Right lobe of liver (tissue), 6 donors: ENCODE measurements at regions not wholly inside any gene's neighbourhood (a gene's known extent, or its start where the extent isn't known, plus 50 kb on each side); places are given as distances from the start of the nearest gene placed in this dataset.

ENCODE experiments used
- ATAC-seq, 4 donors: fragments of 200-7000 bp; cut with Tn5 transposase; one replicate each; pipeline ENCODE4 v1.9.1; 2020; ENCODE audit warnings: mild to moderate bottlenecking in 4 of 4, moderate library complexity in 4 of 4
- DNase-seq, 3 donors: peaks; one replicate each; pipeline ENCODE4 v3.0.0-alpha.2; 2020
- H3K27ac ChIP-seq, 3 donors: fragments of 200-600 bp; one replicate each; pipeline ENCODE4 v1.8.0; 2022
- H3K27me3 ChIP-seq, 2 donors: fragments of 200-600 bp; one replicate each; pipeline ENCODE4 v1.8.0; 2022
- H3K36me3 ChIP-seq, 4 donors: fragments of 200-600 bp; sonication (generic) in 1 of 4; one replicate each; pipeline versions ENCODE4 v1.5.1 to v1.8.0; 2017 to 2022; ENCODE audit warnings: control low read depth in 1 of 4
- H3K4me1 ChIP-seq, 4 donors: fragments of 200-600 bp; sonication (generic) in 1 of 4; one replicate each; pipeline versions ENCODE4 v1.5.1 to v1.8.0; 2017 to 2022; ENCODE audit warnings: control low read depth in 1 of 4
- H3K4me3 ChIP-seq, 3 donors: fragments of 200-600 bp; one replicate each; pipeline ENCODE4 v1.8.0; 2022
- H3K9me3 ChIP-seq, 4 donors: fragments of 200-600 bp; sonication (generic) in 1 of 4; one replicate each; pipeline versions ENCODE4 v1.5.1 to v1.8.0; 2017 to 2022; ENCODE audit warnings: control low read depth in 1 of 4
- POLR2A ChIP-seq: fragments of 450-650 bp; IDR thresholded peaks from one replicate; pipeline ENCODE4 v1.6.1; 2017; ENCODE audit warnings: antibody characterized with exemption, mild to moderate bottlenecking
- WGBS: methylation state at CpG from one replicate; pipeline ENCODE4 v1.1.6; 2018; ENCODE audit warnings: low coverage, low lambda C conversion rate; ENCODE audit not compliant: insufficient coverage; ENCODE audit errors: missing lambda C conversion rate; 5-methylcytosine and 5-hydroxymethylcytosine counted together
- intact Hi-C, 2 donors: fragments of 100-400 bp; cut with DNase I; formaldehyde crosslinking; loops; one replicate each; pipeline versions ENCODE4 v1.11.2 to v1.14.1; 2022
- TF ChIP-seq, protein P1 (sequence below), 4 donors: fragments of 200-600 bp in 3 of 4; fragments of 450-650 bp in 1 of 4; IDR thresholded peaks; one replicate each; pipeline versions ENCODE4 v1.5.1 to v1.8.0; 2016 to 2022; ENCODE audit warnings: antibody characterized with exemption in 4 of 4, mild to moderate bottlenecking in 2 of 4
- donor health status: DM: no; HTN: yes; CAD: no.
- donor health status: DM: no; HTN: no; CAD: no.
- donor health status: DM: no; HTN: no; CAD: no.
- donor health status: DM: no; HTN: yes; CAD: no.
- donor health status: DM: no; HTN: yes; CAD: no.

DNA sequence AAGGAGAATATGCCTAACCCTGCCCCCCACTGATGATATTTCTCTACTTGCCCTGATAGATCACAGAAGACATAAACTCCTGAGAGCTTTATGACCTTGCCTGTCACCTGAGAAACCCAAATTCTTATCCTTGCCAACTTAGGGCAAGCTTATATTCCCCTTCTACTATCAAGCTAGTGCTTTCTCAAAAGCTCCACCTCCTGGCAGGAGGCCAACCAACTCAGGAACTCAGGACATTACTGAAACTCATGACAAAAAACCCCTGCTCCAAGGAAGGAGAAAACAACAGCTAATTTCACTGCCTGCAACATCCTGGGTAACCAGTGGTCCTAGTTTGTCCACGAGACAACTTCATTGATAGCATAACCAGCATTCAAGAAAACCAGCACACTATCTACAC lies 60.9 kb upstream of the FSCB start:
- no peaks in the 10 kb centered on the region for H3K4me1 ChIP-seq
- ATAC-seq = no peak
- intact Hi-C loops = no loop called here
- 33% methylated on average over 1 of the region's 1 CpG for WGBS
- TF ChIP-seq, protein P1, sequence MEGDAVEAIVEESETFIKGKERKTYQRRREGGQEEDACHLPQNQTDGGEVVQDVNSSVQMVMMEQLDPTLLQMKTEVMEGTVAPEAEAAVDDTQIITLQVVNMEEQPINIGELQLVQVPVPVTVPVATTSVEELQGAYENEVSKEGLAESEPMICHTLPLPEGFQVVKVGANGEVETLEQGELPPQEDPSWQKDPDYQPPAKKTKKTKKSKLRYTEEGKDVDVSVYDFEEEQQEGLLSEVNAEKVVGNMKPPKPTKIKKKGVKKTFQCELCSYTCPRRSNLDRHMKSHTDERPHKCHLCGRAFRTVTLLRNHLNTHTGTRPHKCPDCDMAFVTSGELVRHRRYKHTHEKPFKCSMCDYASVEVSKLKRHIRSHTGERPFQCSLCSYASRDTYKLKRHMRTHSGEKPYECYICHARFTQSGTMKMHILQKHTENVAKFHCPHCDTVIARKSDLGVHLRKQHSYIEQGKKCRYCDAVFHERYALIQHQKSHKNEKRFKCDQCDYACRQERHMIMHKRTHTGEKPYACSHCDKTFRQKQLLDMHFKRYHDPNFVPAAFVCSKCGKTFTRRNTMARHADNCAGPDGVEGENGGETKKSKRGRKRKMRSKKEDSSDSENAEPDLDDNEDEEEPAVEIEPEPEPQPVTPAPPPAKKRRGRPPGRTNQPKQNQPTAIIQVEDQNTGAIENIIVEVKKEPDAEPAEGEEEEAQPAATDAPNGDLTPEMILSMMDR (IDR thresholded peaks at IDR 0.05) = no peak
- TF ChIP-seq POLR2A = no peak
- DNase-seq = no peak
- H3K9me3 ChIP-seq = no peaks in the 10 kb centered on the region
- no peak overlapping the region for H3K4me3 ChIP-seq
- no peak overlapping the region for H3K27ac ChIP-seq
- H3K36me3 ChIP-seq = no peaks in the 10 kb centered on the region
- H3K27me3 ChIP-seq = no peaks in the 10 kb centered on the region

GRCh38 chr14:44565968-44566367 lies 58.9 kb upstream of the FSCB start:
- H3K9me3 ChIP-seq = no peaks in the 10 kb centered on the region
- TF ChIP-seq POLR2A = no peak
- TF ChIP-seq, protein P1 (IDR thresholded peaks at IDR 0.05) = no peak
- H3K27me3 ChIP-seq = no peaks in the 10 kb centered on the region
- no peaks in the 10 kb centered on the region for H3K4me1 ChIP-seq
- no peaks in the 10 kb centered on the region for H3K36me3 ChIP-seq
- intact Hi-C loops = no loop called here
- DNase-seq (no peak), ATAC-seq (no peak)
- H3K27ac ChIP-seq = no peak overlapping the region
- no peak overlapping the region for H3K4me3 ChIP-seq

DNA sequence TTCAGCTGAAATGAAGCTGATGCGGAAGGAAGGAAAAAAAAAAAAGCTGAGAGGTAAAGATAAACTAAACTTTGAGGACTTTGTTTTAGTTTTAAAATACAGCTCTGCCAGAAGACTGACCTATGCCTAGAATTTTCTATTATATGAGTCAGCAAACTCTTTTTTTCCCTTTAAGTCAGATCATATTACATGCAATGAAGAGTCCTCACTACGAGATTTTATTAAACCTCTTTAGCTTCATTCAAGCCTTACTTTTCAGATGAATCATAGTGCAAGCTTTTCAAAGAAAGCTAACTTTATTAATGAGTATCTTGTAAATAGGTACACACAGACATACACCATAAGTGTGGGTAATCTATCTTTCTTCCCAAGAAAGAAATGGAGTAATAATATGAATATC lies 57.8 kb upstream of the FSCB start:
- Histone ChIP-seq H3K9me3 (no peaks in the 10 kb centered on the region), H3K4me3 (no peak overlapping the region), H3K4me1 (no peaks in the 10 kb centered on the region), H3K27me3 (no peaks in the 10 kb centered on the region), H3K36me3 (no peaks in the 10 kb centered on the region), H3K27ac (no peak overlapping the region)
- intact Hi-C loops = no loop called here
- ATAC-seq = no peak
- TF ChIP-seq POLR2A = no peak
- TF ChIP-seq, protein P1 (IDR thresholded peaks at IDR 0.05) = no peak
- 55% methylated on average over 2 of the region's 2 CpGs for WGBS
- no peak for DNase-seq
